HepG2 (cell line): ENCODE measurements at regions not wholly inside any gene's neighbourhood (a gene's known extent, or its start where the extent isn't known, plus 50 kb on each side); places are given as distances from the start of the nearest gene placed in this dataset.

Experiments
- ATAC-seq: fragments of 200-7000 bp; cut with Tn5 transposase; 3 replicates; pipeline ENCODE4 v1.9.1; 2020; ENCODE audit warnings: mild to moderate bottlenecking, moderate library complexity
- BruUV-seq: library from RNA; stranded (reverse); fragments of 400-500 nt; replicated peaks from 2 replicates; lab custom pipeline; 2021; lab: Mats Ljungman, UMichigan
- CTCF ChIA-PET: fragments of 300-600 bp; formaldehyde crosslinking; extraction: SDS; loops from one replicate; lab custom pipeline; 2021; ENCODE audit warnings: low total read pairs, inconsistent platforms, low intra/inter-chr PET ratio; lab: Yijun Ruan, JAX
- POLR2A ChIA-PET: fragments of 350-600 bp; sonication (Branson Sonifier 250); formaldehyde crosslinking; loops from one replicate; lab custom pipeline; 2020; ENCODE audit warnings: antibody characterized with exemption, inconsistent platforms; lab: Yijun Ruan, JAX
- DNase-seq: peaks from one replicate; pipeline ENCODE4 v3.0.0-alpha.2; 2015; ENCODE audit warnings: low spot score
- FAIRE-seq: peaks from 3 replicates; lab custom pipeline; 2011; peaks lifted over from hg19 to GRCh38; lab: Jason Lieb, UNC
- H2AFZ ChIP-seq: one replicate; pipeline ENCODE4 v1.6.1; 2011; ENCODE audit warnings: low read length, inconsistent platforms
- H3K27ac ChIP-seq: fragments of 300-600 bp; 3 replicates; pipeline ENCODE4 v1.8.0; 2011; ENCODE audit warnings: mixed run types, mild to moderate bottlenecking, mixed read lengths, low read length, inconsistent platforms; ENCODE audit not compliant: insufficient read depth; ENCODE audit errors: extremely low read length
- H3K27me3 ChIP-seq, 2 experiments: fragments of 200-600 bp in 1 of 2; 2 replicates in 1 of 2; 3 replicates in 1 of 2; pipeline versions ENCODE4 v1.6.0 to v1.8.0; 2011; ENCODE audit warnings: low read length in 2 of 2, mild to moderate bottlenecking in 2 of 2, moderate library complexity in 2 of 2, inconsistent platforms in 1 of 2; ENCODE audit not compliant: insufficient read depth in 2 of 2, control insufficient read depth in 1 of 2
- H3K36me3 ChIP-seq, 2 experiments: fragments of 200-600 bp in 1 of 2; replicated peaks in 1 of 2; 2 replicates in 1 of 2; 3 replicates in 1 of 2; pipeline versions ENCODE4 v1.5.1 to v1.8.0; 2011; ENCODE audit warnings: low read length in 2 of 2, inconsistent platforms in 1 of 2; ENCODE audit not compliant: insufficient read depth in 2 of 2, control insufficient read depth in 1 of 2
- H3K4me1 ChIP-seq: 2 replicates; pipeline ENCODE4 v1.5.1; 2012; ENCODE audit warnings: low read length, inconsistent platforms; ENCODE audit not compliant: insufficient read depth
- H3K4me2 ChIP-seq: 2 replicates; pipeline ENCODE4 v1.6.0; 2011; ENCODE audit warnings: low read depth, low read length, inconsistent platforms
- H3K4me3 ChIP-seq, 3 experiments: fragments of 200-600 bp in 1 of 3; sonication (generic), shearing (Covaris generic) in 1 of 3; replicated peaks in 1 of 3; 2 replicates each; pipeline ENCODE4 v1.5.1; 2011 to 2016; ENCODE audit warnings: low read length in 3 of 3, inconsistent platforms in 2 of 3, low read depth in 2 of 3, mild to moderate bottlenecking in 2 of 3, control low read depth in 1 of 3, mixed read lengths in 1 of 3; ENCODE audit not compliant: insufficient read depth in 1 of 3
- H3K79me2 ChIP-seq: one replicate; pipeline ENCODE4 v1.6.1; 2011; ENCODE audit warnings: low read length, inconsistent platforms; ENCODE audit not compliant: insufficient read depth
- H3K9ac ChIP-seq: 2 replicates; pipeline ENCODE4 v1.6.0; 2011; ENCODE audit warnings: mild to moderate bottlenecking, low read depth, low read length, inconsistent platforms; ENCODE audit not compliant: insufficient read depth
- H3K9me3 ChIP-seq: 2 replicates; pipeline ENCODE4 v1.5.1; 2012; ENCODE audit warnings: mild to moderate bottlenecking, low read length
- H4K20me1 ChIP-seq: 2 replicates; pipeline ENCODE4 v1.6.0; 2011; ENCODE audit warnings: inconsistent platforms, mild to moderate bottlenecking, low read length, moderate library complexity; ENCODE audit not compliant: insufficient read depth
- ATAD3A ChIP-seq: sonication (generic); formaldehyde crosslinking; IDR thresholded peaks from 2 replicates; pipeline ENCODE4 v1.4.0; 2020; ENCODE audit warnings: missing genetic modification reagents
- BHLHE40 ChIP-seq: IDR thresholded peaks from 2 replicates; pipeline ENCODE4 v1.6.1; 2011; ENCODE audit warnings: low read length, improper control_type of control experiment
- CBX5 ChIP-seq: sonication (generic); formaldehyde crosslinking; IDR thresholded peaks from 2 replicates; pipeline ENCODE4 v1.4.0; 2020; ENCODE audit warnings: missing genetic modification reagents, borderline replicate concordance
- GABPB1 ChIP-seq: IDR thresholded peaks from 2 replicates; pipeline ENCODE4 v1.6.1; 2016; ENCODE audit warnings: mild to moderate bottlenecking, missing genetic modification reagents, moderate library complexity, missing compliant biosample characterization
- HIVEP1 ChIP-seq: sonication (generic); formaldehyde crosslinking; IDR thresholded peaks from 2 replicates; pipeline ENCODE4 v1.4.0; 2020; ENCODE audit warnings: mild to moderate bottlenecking, missing genetic modification reagents
- KAT7 ChIP-seq: IDR thresholded peaks from 2 replicates; pipeline ENCODE4 v1.6.1; 2018; ENCODE audit warnings: borderline replicate concordance, missing compliant biosample characterization
- PHF5A ChIP-seq: IDR thresholded peaks from one replicate; pipeline ENCODE4 v1.6.1; 2018; ENCODE audit warnings: low read depth, missing genetic modification reagents; ENCODE audit not compliant: unreplicated experiment
- REL ChIP-seq: sonication (generic); formaldehyde crosslinking; conservative IDR thresholded peaks from 2 replicates; pipeline ENCODE4 v1.8.0; 2022; ENCODE audit warnings: mild to moderate bottlenecking, missing genetic modification reagents, moderate library complexity
- SMARCC2 ChIP-seq: fragments of 450-650 bp; IDR thresholded peaks from 2 replicates; pipeline ENCODE4 v1.6.1; 2017; ENCODE audit warnings: antibody characterized with exemption, mild to moderate bottlenecking
- SMYD3 ChIP-seq: sonication (generic); formaldehyde crosslinking; IDR thresholded peaks from 2 replicates; pipeline ENCODE4 v1.8.1; 2023; ENCODE audit warnings: mild to moderate bottlenecking, missing genetic modification reagents
- THYN1 ChIP-seq: sonication (generic); formaldehyde crosslinking; IDR thresholded peaks from 2 replicates; pipeline ENCODE4 v1.8.1; 2023; ENCODE audit warnings: low read depth, mild to moderate bottlenecking, moderate library complexity, missing genetic modification reagents, borderline replicate concordance
- ZBTB49 ChIP-seq: sonication (generic); formaldehyde crosslinking; IDR thresholded peaks from 2 replicates; pipeline ENCODE4 v1.4.0; 2020; ENCODE audit warnings: missing genetic modification reagents, borderline replicate concordance
- ZNF136 ChIP-seq: sonication (generic); formaldehyde crosslinking; IDR thresholded peaks from 2 replicates; pipeline ENCODE4 v1.8.1; 2022; ENCODE audit warnings: low read depth, mild to moderate bottlenecking, moderate library complexity, missing genetic modification reagents
- ZNF331 ChIP-seq: sonication (generic); formaldehyde crosslinking; IDR thresholded peaks from 2 replicates; pipeline ENCODE4 v1.4.0; 2020; ENCODE audit warnings: missing genetic modification reagents
- ZNF598 ChIP-seq: sonication (generic); formaldehyde crosslinking; IDR thresholded peaks from 2 replicates; pipeline ENCODE4 v1.5.1; 2020; ENCODE audit warnings: mild to moderate bottlenecking, missing genetic modification reagents, borderline replicate concordance
- ZNF644 ChIP-seq: IDR thresholded peaks from 2 replicates; pipeline ENCODE4 v1.6.1; 2016; ENCODE audit warnings: low read depth
- ZNF747 ChIP-seq: sonication (generic); formaldehyde crosslinking; IDR thresholded peaks from 2 replicates; pipeline ENCODE4 v1.8.1; 2023; ENCODE audit warnings: missing genetic modification reagents, mild to moderate bottlenecking, borderline replicate concordance
- ZSCAN20 ChIP-seq: sonication (generic); formaldehyde crosslinking; IDR thresholded peaks from 2 replicates; pipeline ENCODE4 v1.4.0; 2020; ENCODE audit warnings: missing genetic modification reagents, mild to moderate bottlenecking, borderline replicate concordance
- WGBS: methylation state at CpG from one replicate; pipeline ENCODE4 v1.1.6; 2017; ENCODE audit warnings: low lambda C conversion rate; 5-methylcytosine and 5-hydroxymethylcytosine counted together
- in situ Hi-C: cut with HindIII; loops from 2 replicates; pipeline ENCODE4 v1.10.0; 2017; ENCODE audit warnings: low pct_unique_long_range_greater_than_20kb; ENCODE audit not compliant: extremely low pct_ligation_motif_present
- intact Hi-C: fragments of 100-400 bp; cut with micrococcal nuclease; formaldehyde crosslinking; loops from one replicate; pipeline ENCODE4 v1.10.0; 2022; ENCODE audit not compliant: unreplicated experiment

GRCh38 chr9:105883847-105884246 is 189.5 kb downstream of the TMEM38B start (continued):
- TF ChIP-seq ZBTB49 (CRISPR knock-in tag) = no peak
- TF ChIP-seq, all 625 proteins: peak for 0

- no peak overlapping the region for H3K4me3 ChIP-seq
- H3K36me3 ChIP-seq = no peaks in the 10 kb centered on the region
- H3K79me2 ChIP-seq = no peaks in the 10 kb centered on the region
- no peak overlapping the region for H3K27ac ChIP-seq
- no peaks in the 10 kb centered on the region for H4K20me1 ChIP-seq
- no peaks in the 10 kb centered on the region for H3K9me3 ChIP-seq
- TF ChIP-seq PHF5A (no peak), SMYD3 (CRISPR knock-in tag) (no peak), ZNF598 (CRISPR knock-in tag) (no peak), KAT7 (no peak), ZSCAN20 (CRISPR knock-in tag) (no peak), ZNF331 (no peak), ZNF747 (no peak), HIVEP1 (CRISPR knock-in tag) (no peak), SMARCC2 (no peak), ZNF136 (CRISPR knock-in tag) (no peak), CBX5 (no peak), ZNF644 (CRISPR knock-in tag) (no peak), BHLHE40 (no peak), REL (CRISPR knock-in tag) (no peak), GABPB1 (CRISPR knock-in tag) (no peak), THYN1 (no peak), ATAD3A (CRISPR knock-in tag) (no peak)
- no TSS peak for BruUV-seq
- H2AFZ ChIP-seq = no peak overlapping the region
- no peak for DNase-seq
- no peaks in the 10 kb centered on the region for H3K4me1 ChIP-seq
- 26% methylated on average over 3 of the region's 3 CpGs for WGBS
- FAIRE-seq = no peak
- H3K9ac ChIP-seq = no peak overlapping the region
- in situ Hi-C loops = loop anchor here (5.0 kb wide), 1 partner anchor 42 kb away; no protein-coding TSS in a partner anchor
- ATAC-seq = no peak
- H3K27me3 ChIP-seq = no peaks in the 10 kb centered on the region
- ChIA-PET POLR2A (no interaction called here), CTCF (no interaction called here)
- no peak overlapping the region for H3K4me2 ChIP-seq
- intact Hi-C loops = loop anchor here (5.0 kb wide), 1 partner anchor 277 kb away; no protein-coding TSS in a partner anchor
These were observed 190.1 kb downstream of the TMEM38B start for GRCh38 chr9:105884416-105884815.
